ACC112 (cell line): ENCODE measurements at regions not wholly inside any gene's neighbourhood (a gene's known extent, or its start where the extent isn't known, plus 50 kb on each side); places are given as distances from the start of the nearest gene placed in this dataset.

Experiments used
- H2AFZ ChIP-seq: fragments of 200-600 bp; sonication (generic); one replicate; pipeline ENCODE4 v1.6.0; 2017; ENCODE audit warnings: antibody characterized with exemption, low read length; ENCODE audit not compliant: unreplicated experiment
- H3K27ac ChIP-seq: fragments of 200-600 bp; sonication (generic); 2 replicates; pipeline ENCODE4 v1.5.1; 2014; ENCODE audit warnings: low read depth, mild to moderate bottlenecking, antibody characterized with exemption, low read length, moderate library complexity
- H3K27me3 ChIP-seq: fragments of 200-600 bp; sonication (generic); 2 replicates; pipeline ENCODE4 v1.6.1; 2014; ENCODE audit warnings: mild to moderate bottlenecking, antibody characterized with exemption, low read length, moderate library complexity, mixed read lengths; ENCODE audit not compliant: insufficient read depth
- H3K36me3 ChIP-seq: fragments of 200-600 bp; sonication (generic); 2 replicates; pipeline ENCODE4 v1.6.1; 2016; ENCODE audit warnings: mild to moderate bottlenecking, antibody characterized with exemption, low read length, moderate library complexity, mixed read lengths; ENCODE audit not compliant: insufficient read depth
- H3K4me1 ChIP-seq: fragments of 200-600 bp; sonication (generic); one replicate; pipeline ENCODE4 v1.6.1; 2016; ENCODE audit warnings: low read length, mixed read lengths; ENCODE audit not compliant: insufficient read depth, unreplicated experiment, control insufficient read depth
- H3K4me3 ChIP-seq: fragments of 200-600 bp; sonication (generic); 2 replicates; pipeline ENCODE4 v1.5.1; 2014; ENCODE audit warnings: mild to moderate bottlenecking, low read depth, low read length
- H3K79me2 ChIP-seq: fragments of 200-600 bp; sonication (generic); one replicate; pipeline ENCODE4 v1.6.0; 2016; ENCODE audit warnings: low read length; ENCODE audit not compliant: control insufficient read depth, unreplicated experiment, insufficient read depth

DNA sequence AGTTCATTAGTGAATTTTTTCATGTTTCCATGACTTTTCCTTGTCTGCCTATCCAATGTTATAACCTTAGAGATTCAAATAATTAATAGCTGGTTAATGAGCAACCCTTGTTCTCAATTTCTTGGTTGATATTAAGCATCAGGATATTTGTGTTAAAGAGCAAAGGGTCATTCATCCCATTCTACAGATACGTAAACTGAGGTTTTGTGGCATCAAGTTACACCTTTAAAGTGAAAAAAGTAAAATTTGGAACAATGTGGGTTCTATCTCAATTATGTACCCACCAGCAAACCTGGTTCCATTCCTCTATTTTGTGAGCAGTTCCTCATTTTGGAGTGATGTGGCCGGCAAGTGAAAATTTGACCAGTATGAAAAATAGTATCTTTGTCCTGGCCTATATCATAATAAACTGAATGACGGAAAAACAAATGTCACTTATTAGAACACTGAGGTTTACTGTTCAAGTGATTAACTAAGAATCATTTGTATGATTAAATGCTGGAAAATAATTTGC is 220.5 kb upstream of the ATP5MC3 start:
- Histone ChIP-seq H3K27ac (no peak overlapping the region), H3K4me3 (no peak overlapping the region), H3K4me1 (no peaks in the 10 kb centered on the region), H3K27me3 (peaks cover 37% of the 10 kb centered on the region; the same call in 1 of the 2 replicates), H3K36me3 (no peaks in the 10 kb centered on the region), H3K79me2 (no peaks in the 10 kb centered on the region), H2AFZ (no peak overlapping the region)

DNA sequence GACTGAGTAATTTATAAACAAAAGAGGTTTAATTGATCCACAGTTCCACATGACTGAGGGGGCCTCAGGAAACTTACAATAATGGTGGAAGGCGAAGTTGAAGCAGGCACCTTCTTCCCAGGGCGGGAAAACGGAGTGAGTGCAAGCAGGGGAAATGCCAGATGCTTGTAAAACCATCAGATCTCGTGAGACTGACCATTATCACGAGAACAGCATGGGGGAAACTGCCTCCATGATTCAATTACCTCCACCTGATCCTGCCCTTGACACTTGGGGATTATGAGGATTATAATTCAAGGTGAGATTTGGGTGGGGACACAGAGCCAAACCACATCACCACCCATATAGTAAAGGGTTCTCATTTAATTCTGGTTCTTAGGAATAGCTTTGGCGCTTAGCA is 219.5 kb upstream of the ATP5MC3 start:
- Histone ChIP-seq H3K4me1 (no peaks in the 10 kb centered on the region), H3K27ac (no peak overlapping the region), H3K4me3 (no peak overlapping the region), H3K36me3 (no peaks in the 10 kb centered on the region), H3K79me2 (no peaks in the 10 kb centered on the region), H3K27me3 (peaks cover 43% of the 10 kb centered on the region), H2AFZ (no peak overlapping the region)

DNA sequence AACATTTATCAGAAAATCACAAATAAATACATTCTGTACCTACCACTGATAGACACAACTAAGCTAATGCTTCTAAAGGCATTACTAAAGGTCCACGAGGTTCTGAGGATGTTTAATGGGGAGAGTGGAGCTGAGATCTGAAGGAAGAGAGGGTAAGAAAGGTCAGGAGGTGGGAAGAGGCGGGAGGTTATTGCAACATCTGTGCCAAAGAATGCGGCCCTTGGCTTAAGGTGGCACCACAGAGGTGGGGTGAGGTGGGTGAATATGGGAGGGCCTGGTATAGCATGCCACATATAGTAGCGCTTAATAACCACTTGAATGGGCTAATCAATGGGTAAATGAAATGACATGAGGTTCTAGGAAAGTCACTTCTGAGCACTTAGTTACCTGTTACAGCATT is 217.8 kb upstream of the ATP5MC3 start:
- Histone ChIP-seq H2AFZ (no peak overlapping the region), H3K36me3 (no peaks in the 10 kb centered on the region), H3K27me3 (peaks cover 38% of the 10 kb centered on the region), H3K4me1 (no peaks in the 10 kb centered on the region), H3K27ac (no peak overlapping the region), H3K4me3 (no peak overlapping the region), H3K79me2 (no peaks in the 10 kb centered on the region)

- Histone ChIP-seq H3K4me1 (no peaks in the 10 kb centered on the region), H3K27me3 (peaks cover 33% of the 10 kb centered on the region), H3K4me3 (no peak overlapping the region), H3K79me2 (no peaks in the 10 kb centered on the region), H3K27ac (no peak overlapping the region), H3K36me3 (no peaks in the 10 kb centered on the region), H2AFZ (no peak overlapping the region)
Measured at GRCh38 chr2:175398848-175399247, 217.3 kb upstream of the ATP5MC3 start.

DNA sequence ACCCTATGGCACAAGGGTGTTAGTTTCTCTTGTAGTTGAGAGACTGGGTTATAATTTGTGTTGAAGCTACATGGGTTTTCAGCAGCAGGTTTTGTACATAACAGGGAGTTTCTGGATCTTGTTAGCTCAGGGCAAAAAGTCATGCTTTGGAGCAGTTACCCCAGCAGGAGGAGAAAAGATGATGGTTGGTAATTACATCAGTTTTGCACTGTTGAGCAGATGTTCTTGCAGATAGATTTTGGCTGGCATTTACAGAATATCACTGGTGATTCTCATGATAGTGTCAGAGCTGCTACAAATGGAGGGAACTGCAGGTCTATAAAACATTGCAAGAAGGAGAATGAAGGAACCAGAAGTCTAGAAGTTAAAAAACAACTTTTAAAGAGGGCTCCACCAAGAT is 215.2 kb upstream of the ATP5MC3 start:
- no peaks in the 10 kb centered on the region for H3K79me2 ChIP-seq
- no peaks in the 10 kb centered on the region for H3K36me3 ChIP-seq
- no peak overlapping the region for H3K27ac ChIP-seq
- peaks cover 27% of the 10 kb centered on the region for H3K27me3 ChIP-seq
- H3K4me3 ChIP-seq = no peak overlapping the region
- no peaks in the 10 kb centered on the region for H3K4me1 ChIP-seq
- H2AFZ ChIP-seq = no peak overlapping the region

- Histone ChIP-seq H3K27me3 (peaks cover 18% of the 10 kb centered on the region), H3K4me3 (no peak overlapping the region), H2AFZ (no peak overlapping the region), H3K79me2 (no peaks in the 10 kb centered on the region), H3K36me3 (no peaks in the 10 kb centered on the region), H3K27ac (no peak overlapping the region), H3K4me1 (no peaks in the 10 kb centered on the region)
Measured at GRCh38 chr2:175393851-175394250, 212.3 kb upstream of the ATP5MC3 start.

DNA sequence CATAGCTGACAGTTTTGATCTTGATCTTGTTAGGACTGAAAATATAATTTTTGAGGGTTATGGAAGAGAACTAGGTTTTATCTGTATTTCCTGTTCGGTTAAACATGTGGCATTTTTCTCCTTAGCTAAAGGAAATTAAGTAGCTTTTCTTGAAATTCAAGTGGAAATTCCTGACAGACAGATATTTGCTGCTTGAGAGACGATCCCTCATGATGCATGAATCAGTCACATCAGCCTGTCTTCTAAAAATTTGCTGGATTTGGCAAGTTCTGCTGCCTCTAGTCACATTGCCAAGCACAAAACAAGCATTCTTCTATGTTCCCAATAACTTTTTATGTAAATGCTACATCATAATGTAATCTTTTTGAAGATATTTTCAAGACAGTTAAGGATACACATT is 201.8 kb upstream of the ATP5MC3 start:
- no peak overlapping the region for H3K4me3 ChIP-seq
- H3K79me2 ChIP-seq = no peaks in the 10 kb centered on the region

GRCh38 chr2:175373729-175374128 is 192.2 kb upstream of the ATP5MC3 start:
- no peaks in the 10 kb centered on the region for H3K4me1 ChIP-seq
- H3K4me3 ChIP-seq = no peak overlapping the region
- peaks cover 41% of the 10 kb centered on the region for H3K27me3 ChIP-seq
- no peak overlapping the region for H3K27ac ChIP-seq
- H3K79me2 ChIP-seq = no peaks in the 10 kb centered on the region
- no peaks in the 10 kb centered on the region for H3K36me3 ChIP-seq
- H2AFZ ChIP-seq = no peak overlapping the region

More for the DNA sequence above, 201.8 kb upstream of the ATP5MC3 start:
- Histone ChIP-seq H3K36me3 (no peaks in the 10 kb centered on the region), H3K4me1 (no peaks in the 10 kb centered on the region), H3K27me3 (no peaks in the 10 kb centered on the region), H2AFZ (no peak overlapping the region), H3K27ac (no peak overlapping the region)

GRCh38 chr2:175372704-175373701 is 191.5 kb upstream of the ATP5MC3 start:
- H3K27me3 ChIP-seq = peaks cover 48% of the 10 kb centered on the region
- no peak overlapping the region for H3K4me3 ChIP-seq
- no peaks in the 10 kb centered on the region for H3K79me2 ChIP-seq
- no peak overlapping the region for H2AFZ ChIP-seq
- H3K27ac ChIP-seq = no peak overlapping the region
- no peaks in the 10 kb centered on the region for H3K36me3 ChIP-seq
- H3K4me1 ChIP-seq = no peaks in the 10 kb centered on the region

DNA sequence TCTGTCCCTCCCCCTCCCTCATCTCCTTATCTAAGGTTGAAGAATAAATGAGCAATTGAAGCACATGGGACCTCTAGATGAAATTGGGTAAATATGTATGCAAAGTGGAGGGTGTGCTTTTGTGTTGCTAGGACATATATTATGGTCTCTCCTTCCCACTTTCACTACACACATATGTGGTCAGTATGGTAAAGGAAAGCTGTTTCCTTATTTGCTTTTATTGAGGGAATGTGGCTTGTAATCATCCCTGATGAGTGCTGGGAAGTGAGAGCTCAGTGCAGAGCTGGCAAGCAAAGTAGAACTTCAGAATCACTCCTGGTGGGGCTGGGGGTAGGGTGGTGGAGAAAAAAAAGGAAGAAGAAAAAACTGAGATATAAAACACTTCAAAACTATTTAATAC is 189.9 kb upstream of the ATP5MC3 start:
- Histone ChIP-seq H3K4me1 (no peaks in the 10 kb centered on the region), H3K4me3 (no peak overlapping the region), H3K79me2 (no peaks in the 10 kb centered on the region), H3K27ac (no peak overlapping the region), H2AFZ (no peak overlapping the region), H3K27me3 (peaks cover 56% of the 10 kb centered on the region), H3K36me3 (no peaks in the 10 kb centered on the region)

DNA sequence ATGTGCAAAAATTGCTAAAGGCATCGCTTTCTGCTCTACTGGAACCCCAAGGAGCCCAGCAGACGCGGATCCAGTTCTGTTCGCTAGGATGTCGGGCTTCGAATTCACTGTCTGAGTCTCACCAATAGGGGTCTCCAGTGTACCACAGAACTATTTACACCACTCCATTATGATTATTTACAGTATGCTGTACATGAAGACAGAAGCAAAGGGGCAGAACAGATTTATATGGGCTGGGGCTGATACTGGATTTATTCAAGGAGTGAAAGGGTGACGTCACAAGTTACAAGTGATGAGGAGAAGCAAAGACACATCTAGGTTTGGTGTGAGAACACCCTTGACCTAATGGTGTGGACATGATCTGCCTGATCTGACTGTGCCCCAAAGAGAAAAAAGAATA is 185.3 kb upstream of the ATP5MC3 start:
- Histone ChIP-seq H3K79me2 (no peaks in the 10 kb centered on the region), H3K27ac (no peak overlapping the region), H3K4me1 (no peaks in the 10 kb centered on the region), H3K36me3 (no peaks in the 10 kb centered on the region), H2AFZ (no peak overlapping the region), H3K27me3 (peaks cover 89% of the 10 kb centered on the region), H3K4me3 (no peak overlapping the region)
